NCI-H187 treated with DMSO at 0.1 percent for 48 hours (cell line): ENCODE measurements at regions not wholly inside any gene's neighbourhood (a gene's known extent, or its start where the extent isn't known, plus 50 kb on each side); places are given as distances from the start of the nearest gene placed in this dataset.

Experiments
- DNase-seq: peaks from one replicate; lab custom pipeline; 2025; lab: John Stamatoyannopoulos, UW

- DNase-seq = no peak
Measured at GRCh38 chr5:147037515-147038205, 159.1 kb upstream of the PPP2R2B start.

DNA sequence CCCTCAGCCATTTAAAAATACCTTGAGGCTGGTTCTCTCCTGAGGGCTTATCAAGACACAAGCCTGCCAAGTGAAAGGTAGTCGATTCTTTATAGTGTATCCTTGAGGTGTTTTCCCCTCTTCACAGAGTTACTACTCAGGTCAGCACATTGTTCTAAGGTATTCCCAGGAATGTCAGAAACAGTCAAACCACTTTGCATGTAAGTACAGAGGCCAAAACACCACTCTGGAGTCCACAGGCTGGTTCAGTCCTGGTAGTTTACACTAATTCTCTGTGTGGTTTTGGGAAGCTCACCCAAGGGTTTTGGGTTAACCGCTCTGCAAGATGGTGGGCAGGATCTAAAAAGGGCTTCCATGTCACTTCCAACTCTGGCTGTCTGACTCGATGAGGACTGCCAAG lies 162.3 kb upstream of the PPP2R2B start:
- DNase-seq = no peak

DNA sequence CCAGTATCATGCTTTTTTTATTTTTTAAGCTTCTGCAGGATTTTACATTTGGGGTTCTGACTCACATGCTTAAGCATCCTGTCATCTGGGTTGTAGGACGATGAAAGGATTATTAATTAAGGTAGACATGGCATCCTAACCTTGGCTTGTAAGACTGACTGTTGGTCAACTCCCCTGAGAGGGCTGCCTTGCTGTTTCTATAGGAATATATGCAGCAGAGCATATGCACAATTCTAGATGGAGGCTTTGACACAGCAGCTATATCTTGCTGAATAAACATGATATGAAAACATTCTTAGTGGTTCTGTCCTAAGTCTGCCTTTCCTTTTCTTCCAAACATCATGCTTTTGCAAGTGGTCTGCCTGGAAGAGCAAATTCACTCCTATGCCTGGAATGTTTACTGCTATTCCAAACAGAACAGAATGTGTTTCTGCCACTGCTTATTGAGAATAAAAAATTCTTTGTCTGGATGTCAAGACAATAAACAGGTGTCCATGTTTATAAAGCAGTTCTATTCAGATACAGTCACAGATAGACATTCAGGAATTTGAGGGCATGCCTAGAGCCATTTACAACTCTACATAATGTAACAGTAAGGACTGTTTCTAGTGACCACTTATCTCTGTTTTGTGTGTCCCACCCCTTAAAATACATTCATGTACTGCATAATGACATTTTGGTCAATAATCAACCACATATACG lies 166.2 kb upstream of the PPP2R2B start:
- no peak for DNase-seq

GRCh38 chr5:147045290-147045689 lies 166.7 kb upstream of the PPP2R2B start:
- no peak for DNase-seq

- no peak for DNase-seq
Measured at GRCh38 chr5:147046281-147046680, 167.7 kb upstream of the PPP2R2B start.

- DNase-seq = no peak
Measured at GRCh38 chr5:147046894-147047293, 168.3 kb upstream of the PPP2R2B start.

- DNase-seq = no peak
Measured at GRCh38 chr5:147049764-147050163, 171.2 kb upstream of the PPP2R2B start.

- no peak for DNase-seq
Measured at GRCh38 chr5:147050172-147050571, 171.6 kb upstream of the PPP2R2B start.

DNA sequence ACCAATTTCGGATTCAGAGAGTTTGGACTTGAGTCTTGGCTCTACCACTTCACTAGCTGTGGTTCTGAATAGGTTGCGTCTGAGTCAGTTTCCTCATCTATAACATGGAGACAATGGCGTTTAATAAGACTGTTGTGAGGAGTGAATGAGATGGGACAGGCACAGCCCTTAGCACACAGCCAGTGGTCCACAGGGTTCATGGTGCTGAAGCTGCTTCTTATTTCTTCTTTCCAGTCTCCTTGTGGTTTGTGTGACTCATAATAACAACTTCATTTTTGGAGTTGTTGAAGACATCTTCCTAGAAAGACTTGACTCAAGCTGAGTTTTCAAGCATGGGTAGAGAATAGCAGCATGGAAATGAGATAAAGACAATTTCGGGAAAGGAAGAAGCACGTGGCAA lies 172.6 kb upstream of the PPP2R2B start:
- no peak for DNase-seq

- DNase-seq = no peak
Measured at GRCh38 chr5:147052519-147052918, 174.0 kb upstream of the PPP2R2B start.

GRCh38 chr5:147055089-147055826 lies 176.7 kb upstream of the PPP2R2B start:
- no peak for DNase-seq

DNA sequence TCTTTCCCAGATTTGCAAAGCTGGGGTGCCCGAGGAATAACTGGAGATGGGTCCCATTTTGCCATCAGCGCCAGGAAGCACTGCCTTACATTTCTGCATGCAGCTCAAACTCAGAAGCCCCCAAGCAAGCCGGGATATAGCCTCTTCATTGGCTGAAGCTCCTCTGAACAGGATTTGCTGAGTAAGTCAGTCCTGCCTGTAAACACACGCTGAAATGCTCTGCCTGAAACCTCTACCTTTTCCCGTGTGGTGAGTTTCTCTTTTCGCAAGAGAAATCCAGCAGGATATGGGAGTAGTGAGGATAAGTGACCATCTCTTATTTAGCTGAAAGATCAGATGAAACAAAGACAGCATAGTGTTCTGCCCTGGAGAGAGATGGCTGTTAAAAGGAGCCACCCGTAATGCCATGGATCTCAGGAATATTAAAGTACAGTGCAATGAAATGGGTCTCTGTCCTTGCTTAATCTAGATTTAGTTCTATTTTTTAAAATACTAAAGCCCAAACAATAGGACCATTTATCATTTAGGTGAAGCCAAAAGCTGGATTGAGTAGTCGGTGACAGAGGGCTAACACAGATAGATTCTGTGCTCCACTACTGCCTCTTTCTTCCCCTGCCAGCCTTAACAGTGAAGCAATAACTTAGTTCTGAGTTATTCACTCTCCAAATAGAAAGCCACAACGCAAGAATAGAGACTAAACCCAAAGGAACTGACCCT lies 177.5 kb upstream of the PPP2R2B start:
- no peak for DNase-seq

DNA sequence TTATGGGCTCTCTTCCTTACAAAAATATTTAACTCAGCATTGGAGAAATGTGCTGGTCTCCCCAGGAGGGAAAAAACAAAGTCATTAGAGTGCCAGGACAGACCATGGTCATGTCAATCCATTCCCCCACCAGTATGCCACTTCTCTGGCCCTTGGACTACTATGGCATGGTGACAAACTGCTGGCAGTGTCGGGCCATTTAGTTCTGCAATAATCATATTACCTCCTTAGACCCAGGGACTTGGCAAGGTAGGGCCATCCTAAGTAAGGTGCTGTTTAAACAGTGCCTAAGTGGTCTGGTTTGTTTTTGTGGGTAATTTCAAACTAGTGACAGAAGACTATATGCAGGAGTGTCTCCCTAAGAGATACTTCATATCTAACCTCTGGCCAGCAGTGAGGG lies 177.8 kb upstream of the STK32A start:
- DNase-seq = no peak

GRCh38 chr5:147061431-147061830 lies 173.4 kb upstream of the STK32A start:
- no peak for DNase-seq

DNA sequence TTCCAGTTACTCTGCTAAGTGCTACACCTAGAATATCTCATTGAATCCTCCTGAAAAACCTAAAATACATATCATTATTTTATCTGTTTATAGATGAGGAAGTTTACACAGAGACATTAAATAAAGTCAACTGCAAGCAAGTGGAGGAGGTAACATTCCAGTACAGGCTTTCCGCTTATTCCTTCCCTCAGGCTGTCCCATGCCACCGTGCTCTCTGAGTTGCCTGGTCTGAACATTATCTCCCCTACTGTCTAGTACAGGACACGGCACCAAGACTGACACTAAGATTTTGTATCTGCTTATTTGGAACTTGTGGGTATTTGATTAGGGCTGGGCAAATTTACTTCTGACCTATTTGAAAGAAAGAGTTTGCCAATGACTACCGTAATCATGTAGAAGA lies 172.4 kb upstream of the STK32A start:
- no peak for DNase-seq

GRCh38 chr5:147063943-147064342 lies 170.9 kb upstream of the STK32A start:
- no peak for DNase-seq

- DNase-seq = no peak
Measured at GRCh38 chr5:147065071-147065470, 169.8 kb upstream of the STK32A start.

DNA sequence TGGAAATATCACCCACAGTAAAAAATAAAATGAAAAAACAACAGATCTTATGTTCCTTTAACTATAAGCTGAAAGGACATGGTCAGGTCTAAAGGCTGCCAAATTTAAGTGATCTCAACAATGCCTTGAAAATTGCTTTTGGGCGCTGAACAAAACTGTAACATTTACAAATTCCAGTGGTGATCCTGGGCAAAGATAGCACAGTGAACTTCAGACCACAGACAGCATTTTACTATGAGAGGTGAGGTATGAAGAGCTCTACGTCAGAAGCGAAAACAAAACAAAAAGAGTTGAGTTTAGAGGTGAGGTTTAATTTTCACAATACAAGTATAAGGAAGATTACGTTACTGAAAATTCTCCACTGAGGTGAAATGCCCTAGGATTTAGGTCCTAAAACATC lies 165.8 kb upstream of the STK32A start:
- no peak for DNase-seq

- DNase-seq = no peak
Measured at GRCh38 chr5:147072622-147073021, 162.2 kb upstream of the STK32A start.

- no peak for DNase-seq
Measured at GRCh38 chr5:147073098-147073497, 161.7 kb upstream of the STK32A start.

GRCh38 chr5:147075187-147075586 lies 159.6 kb upstream of the STK32A start:
- no peak for DNase-seq

DNA sequence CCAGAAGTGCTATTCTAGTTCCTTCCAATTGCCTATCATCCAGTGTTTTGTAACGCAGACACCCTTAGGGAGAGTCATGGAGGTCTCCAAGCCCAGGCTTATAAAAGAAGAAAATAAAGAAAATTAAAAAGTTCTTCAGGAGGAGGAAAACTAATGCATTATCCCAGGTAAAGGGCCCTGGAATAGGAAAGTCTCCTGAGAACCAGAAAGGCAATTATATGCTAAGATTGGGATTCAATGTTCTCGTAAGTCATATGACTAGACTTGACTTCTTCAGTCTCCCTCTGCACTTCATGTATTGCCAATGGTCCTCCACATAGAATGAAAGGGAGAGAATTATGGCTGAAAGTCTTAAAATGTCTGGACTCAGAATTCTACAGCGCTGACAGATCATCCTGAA lies 154.4 kb upstream of the STK32A start:
- DNase-seq = no peak
